Stimulated activated naive CD8-positive, alpha-beta T cell treated with anti-CD3 and anti-CD28 coated beads, Interleukin-15, amount 100 ng/mL, for 72 hours (primary cell): ENCODE measurements at regions not wholly inside any gene's neighbourhood (a gene's known extent, or its start where the extent isn't known, plus 50 kb on each side); places are given as distances from the start of the nearest gene placed in this dataset.

Source experiments
- ATAC-seq: fragments of 150-1000 bp; cut with Tn5 transposase; 2 replicates; pipeline ENCODE4 v1.10.0; 2021; ENCODE audit warnings: mild to moderate bottlenecking, moderate library complexity
- DNase-seq, 2 donors: peaks; one replicate each; pipeline ENCODE4 v3.0.0; 2021 to 2022
- H3K27ac Mint-ChIP-seq, 2 donors: one replicate each; pipeline ENCODE4 v1.8.0; 2022; ENCODE audit warnings: mild to moderate bottlenecking in 2 of 2, mixed read lengths in 2 of 2, moderate library complexity in 2 of 2
- H3K27me3 Mint-ChIP-seq: one replicate; pipeline ENCODE4 v1.8.0; 2022; ENCODE audit warnings: mixed read lengths
- H3K4me1 Mint-ChIP-seq: one replicate; pipeline ENCODE4 v1.8.0; 2022; ENCODE audit warnings: mild to moderate bottlenecking, mixed read lengths
- H3K4me3 Mint-ChIP-seq, 2 donors: one replicate each; pipeline ENCODE4 v1.8.0; 2022; ENCODE audit warnings: mild to moderate bottlenecking in 2 of 2, mixed read lengths in 2 of 2, moderate library complexity in 1 of 2
- H3K9me3 Mint-ChIP-seq, 2 donors: one replicate each; pipeline ENCODE4 v1.8.0; 2022; ENCODE audit warnings: mixed read lengths in 2 of 2

DNA sequence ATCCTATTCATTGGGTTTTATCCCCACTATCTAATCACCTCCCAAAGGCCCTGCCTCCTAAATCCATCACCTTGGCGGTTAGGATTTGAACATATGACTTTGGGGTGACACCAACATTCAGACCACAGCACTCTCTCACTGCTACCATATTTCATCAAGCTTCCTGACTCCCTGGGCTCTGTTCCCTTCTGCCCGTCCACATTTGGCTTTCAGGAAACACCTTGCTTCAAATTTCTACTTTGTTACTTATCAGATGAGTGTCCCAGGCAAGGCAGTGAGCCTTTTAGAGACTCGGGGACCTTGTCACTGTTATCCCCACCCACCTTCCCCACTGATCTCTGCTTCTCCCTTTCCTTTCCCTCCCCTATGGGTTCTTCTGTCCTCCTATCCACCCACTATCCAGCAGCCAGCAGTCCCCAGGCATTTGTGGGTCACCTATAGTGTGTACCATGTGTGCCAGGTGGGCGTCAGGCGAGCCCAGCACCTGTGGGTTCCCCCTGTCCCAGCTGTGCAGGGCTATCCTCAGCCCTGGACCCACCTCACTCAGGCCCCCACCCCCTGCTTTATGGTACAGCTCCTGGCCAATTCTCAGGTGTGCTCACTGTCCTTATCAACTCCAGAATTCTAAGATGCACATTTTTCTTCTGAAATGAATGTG lies 230.9 kb downstream of the LOXHD1 start:
- Mint-ChIP-seq H3K9me3 (no peaks in the 10 kb centered on the region), H3K4me1 (no peaks in the 10 kb centered on the region), H3K27ac (no peak overlapping the region), H3K27me3 (peaks cover 10% of the 10 kb centered on the region), H3K4me3 (no peak overlapping the region)
- ATAC-seq = no peak
- no peak for DNase-seq

DNA sequence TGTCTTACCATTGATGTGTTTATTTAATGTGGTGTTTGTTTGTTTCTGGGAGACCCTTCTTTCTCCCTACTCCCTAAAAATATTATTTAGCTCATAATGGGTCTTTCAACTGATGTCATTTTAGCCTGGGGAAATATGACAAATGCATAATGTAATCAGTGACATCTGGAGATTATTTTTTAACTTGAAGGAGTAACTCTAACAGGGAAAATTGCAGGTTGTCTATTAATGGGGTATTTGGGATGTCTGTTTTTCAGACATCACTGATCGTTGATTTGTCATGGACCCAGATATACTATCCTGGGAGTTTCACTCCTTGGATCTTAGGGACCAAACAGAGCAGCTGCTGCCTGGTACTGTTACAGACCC lies 230.4 kb downstream of the LOXHD1 start:
- Mint-ChIP-seq H3K27me3 (peaks cover 12% of the 10 kb centered on the region), H3K9me3 (no peaks in the 10 kb centered on the region), H3K4me3 (no peak overlapping the region), H3K27ac (no peak overlapping the region), H3K4me1 (no peaks in the 10 kb centered on the region)
- DNase-seq (no peak), ATAC-seq (no peak)
